Transverse colon (tissue), 3 donors: ENCODE measurements at regions not wholly inside any gene's neighbourhood (a gene's known extent, or its start where the extent isn't known, plus 50 kb on each side); places are given as distances from the start of the nearest gene placed in this dataset.

Experiments
- CTCF ChIP-seq, 5 experiments: fragments of 200-600 bp in 3 of 5; fragments of 450-650 bp in 2 of 5; sonication (generic) in 3 of 5; IDR thresholded peaks; 1 replicate in 2 of 5; 2 replicates in 3 of 5; pipeline ENCODE4 v1.5.1; 2016 to 2017; ENCODE audit warnings: antibody characterized with exemption in 5 of 5, inconsistent platforms in 3 of 5, mild to moderate bottlenecking in 2 of 5, moderate library complexity in 1 of 5
- EP300 ChIP-seq: sonication (generic); formaldehyde crosslinking; IDR thresholded peaks from one replicate; pipeline ENCODE4 v1.6.1; 2017; ENCODE audit warnings: antibody characterized with exemption, low read depth
- POLR2A ChIP-seq: fragments of 450-650 bp; IDR thresholded peaks from one replicate; pipeline ENCODE4 v1.6.1; 2016; ENCODE audit warnings: antibody characterized with exemption, mild to moderate bottlenecking, moderate library complexity

GRCh38 chr15:87293031-87293430 is 963.5 kb downstream of the NTRK3 start:
- TF ChIP-seq EP300: no peak
- no peak for TF ChIP-seq CTCF (IDR thresholded peaks at IDR 0.05)
- no peak for TF ChIP-seq POLR2A
